GM18520 (cell line): ENCODE measurements at regions not wholly inside any gene's neighbourhood (a gene's known extent, or its start where the extent isn't known, plus 50 kb on each side); places are given as distances from the start of the nearest gene placed in this dataset.
"Not testable (repeated sequence)": the region's sequence is repeated elsewhere in the genome, so short reads cannot be mapped to it uniquely, and the experiment has no call there.

ENCODE experiments used
- ATAC-seq: cut with Tn5 transposase; IDR thresholded peaks from one replicate; pipeline ENCODE4 v1.9.1; 2021; ENCODE audit not compliant: unreplicated experiment

DNA sequence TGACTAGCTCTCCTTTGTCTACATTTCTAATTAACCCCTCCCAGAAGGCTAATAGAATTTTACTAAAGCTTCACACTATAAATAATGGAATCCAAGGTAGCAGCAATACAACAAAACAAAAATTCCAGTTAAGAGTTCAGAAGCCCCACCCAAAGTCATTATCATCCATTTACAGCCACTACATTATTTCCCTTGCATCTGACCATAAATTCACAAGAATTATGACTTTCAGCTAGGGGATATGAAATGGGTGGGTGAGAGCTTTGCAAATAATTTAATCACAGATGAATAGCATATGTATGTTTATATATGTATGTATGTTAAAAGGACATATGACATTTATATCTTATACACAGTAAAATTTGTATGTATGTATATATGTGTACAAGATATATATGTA lies 65.3 kb upstream of the PTGDR start:
- no peak for ATAC-seq

DNA sequence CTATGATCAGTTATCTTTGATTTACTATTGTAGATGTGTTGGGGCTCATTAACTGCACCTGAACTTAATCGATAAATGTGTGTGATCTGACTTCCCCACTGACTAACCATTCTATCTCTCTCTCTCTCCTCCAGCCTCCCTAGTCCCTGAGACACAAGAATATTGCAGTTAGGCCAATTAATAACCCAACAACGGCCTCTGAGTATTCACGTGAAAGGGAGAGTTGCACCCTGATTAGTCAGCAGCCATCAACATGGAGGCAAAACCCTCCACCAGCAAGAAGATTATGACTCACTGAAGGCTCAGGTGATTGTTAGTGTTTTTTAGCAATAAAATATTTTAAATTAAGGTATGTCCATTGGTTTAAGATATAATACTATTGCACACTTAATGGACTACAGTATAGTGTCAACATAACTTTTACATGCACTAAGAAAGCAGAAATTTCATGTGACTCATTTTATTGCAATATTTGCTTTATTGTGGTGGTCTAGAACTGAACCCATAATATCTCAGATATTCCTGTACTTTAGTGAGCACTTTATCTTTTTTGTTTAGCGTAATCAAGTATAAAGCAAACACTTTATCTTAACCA lies 77.1 kb upstream of the PTGDR start:
- ATAC-seq: no peak

DNA sequence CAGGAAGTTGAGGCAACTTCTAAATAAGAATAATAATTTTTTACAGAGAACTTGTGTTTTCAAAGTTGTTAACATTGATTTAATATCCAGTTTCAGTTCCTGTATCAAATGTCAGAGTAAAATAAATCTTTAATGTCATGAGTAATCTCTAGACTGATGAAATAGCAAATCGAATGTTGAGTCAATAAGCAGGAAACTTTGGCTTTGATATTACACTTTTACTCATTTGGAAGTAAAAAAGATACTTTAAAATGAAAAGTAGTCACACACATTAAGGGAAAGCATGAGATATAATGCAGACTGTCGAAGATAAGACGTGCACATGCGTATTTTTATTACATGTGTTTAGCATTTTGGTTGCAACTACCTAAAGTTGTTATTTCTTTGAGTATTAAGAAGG lies 78.2 kb upstream of the PTGDR start:
- no peak for ATAC-seq

DNA sequence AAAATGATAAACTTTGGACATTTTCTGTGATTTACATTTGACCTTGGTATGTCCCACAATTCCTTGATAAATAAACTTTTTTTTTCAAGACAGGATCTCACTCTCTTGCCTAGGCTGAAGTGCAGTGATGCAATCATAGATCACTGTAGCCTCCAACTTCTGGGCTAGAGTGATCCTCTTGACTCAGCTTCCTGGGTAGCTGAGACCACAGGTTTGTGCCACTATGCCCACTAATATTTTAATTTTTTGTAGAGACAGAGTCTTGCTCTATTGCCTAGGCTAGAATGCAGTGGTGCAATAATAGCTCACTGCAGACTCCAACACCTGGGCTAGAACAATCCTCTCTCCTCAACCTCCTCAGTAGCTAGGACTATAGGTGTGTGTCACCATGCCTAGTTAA lies 79.1 kb upstream of the PTGDR start:
- no peak for ATAC-seq

DNA sequence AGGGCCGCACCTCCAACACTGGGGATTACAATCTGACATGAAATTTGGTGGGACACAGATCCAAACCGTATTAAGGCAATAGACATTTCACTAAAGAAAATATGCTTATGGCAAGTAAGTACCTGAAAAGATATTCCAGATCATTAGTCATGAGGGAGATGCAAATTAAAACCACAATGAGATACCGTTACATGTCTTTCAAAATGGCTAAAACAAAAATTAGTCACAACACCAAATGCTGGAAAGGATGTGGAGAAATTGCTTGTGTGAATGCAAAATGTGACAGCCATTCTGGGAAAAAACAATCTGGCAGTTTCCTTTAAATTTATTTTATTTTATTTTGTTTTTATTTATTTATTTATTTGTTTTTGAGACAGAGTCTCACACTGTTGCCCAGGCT lies 82.3 kb upstream of the PTGDR start:
- no peak for ATAC-seq

DNA sequence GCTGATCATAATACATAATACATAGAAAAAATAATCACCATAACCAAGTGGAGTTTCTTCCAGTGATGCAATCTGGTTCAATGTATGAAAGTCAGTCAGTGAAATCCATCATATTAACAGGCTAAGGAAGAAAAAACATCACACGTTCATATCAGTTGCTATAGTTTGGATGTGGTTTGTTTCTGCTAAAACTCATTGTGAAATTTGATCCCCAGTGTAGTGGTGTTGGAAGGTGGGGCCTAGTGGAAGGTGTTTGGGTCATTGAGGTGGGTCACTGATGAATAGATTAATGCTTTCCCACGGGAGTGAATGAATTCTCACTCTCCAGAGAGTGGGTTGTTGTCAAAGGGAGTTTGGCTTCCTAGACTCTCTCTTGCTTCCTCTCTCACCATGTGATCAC lies 84.6 kb upstream of the PTGDR start:
- no peak for ATAC-seq

DNA sequence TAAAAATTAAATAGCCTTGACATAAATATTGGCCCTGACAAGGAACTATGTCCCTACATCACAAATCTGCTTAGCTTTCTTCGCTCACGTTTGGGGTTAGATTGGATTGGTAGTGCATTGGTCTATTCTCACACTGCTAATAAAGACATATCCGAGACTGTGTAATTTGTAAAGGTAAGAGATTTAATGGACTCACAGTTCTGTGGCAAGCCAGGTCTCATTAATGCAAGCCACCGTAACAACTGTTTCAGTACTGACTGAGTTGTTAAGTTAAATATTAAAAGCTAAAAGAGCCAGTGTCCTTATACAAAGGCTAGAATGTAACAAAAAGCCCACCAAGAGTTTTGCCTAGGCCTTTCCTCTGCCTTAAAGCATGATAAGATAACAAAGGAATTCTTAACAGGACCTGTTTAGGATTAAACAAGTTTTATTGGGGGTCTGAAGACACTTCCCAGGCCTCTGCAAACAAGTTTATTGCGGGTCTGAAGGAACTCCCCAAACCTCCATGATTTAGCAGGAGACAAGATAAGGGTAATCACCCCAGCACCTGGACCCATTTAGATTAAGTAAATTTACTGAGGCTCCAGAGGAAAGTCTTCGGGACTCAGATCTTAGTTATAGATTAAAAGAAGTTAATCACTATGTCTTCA lies 88.2 kb upstream of the PTGDR start:
- ATAC-seq: no peak

DNA sequence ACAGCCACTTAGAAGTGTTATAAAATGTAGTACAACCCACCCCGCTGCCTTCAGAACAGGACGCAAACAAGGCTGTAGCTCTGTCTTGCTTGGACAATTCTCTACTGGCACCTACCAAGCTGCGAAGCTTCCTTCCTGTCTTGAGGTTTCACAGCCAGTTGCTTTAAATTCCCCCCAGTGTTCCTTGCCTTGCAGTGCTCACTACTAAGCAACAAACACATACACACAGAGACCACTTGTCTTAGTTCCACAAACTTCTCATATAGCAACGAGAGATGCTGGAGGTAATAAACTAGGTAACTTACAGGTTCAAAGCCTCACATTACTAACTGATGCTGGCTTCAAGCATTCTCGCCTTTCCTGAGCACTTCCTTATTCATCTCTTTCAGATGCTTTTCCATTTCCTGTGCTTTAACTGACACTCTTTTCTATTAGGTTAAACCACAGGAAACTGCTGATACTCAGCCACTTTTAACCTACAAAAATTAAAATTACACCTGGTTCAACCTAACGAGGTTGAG lies 91.5 kb upstream of the PTGDR start:
- ATAC-seq: peak; percentile 66

DNA sequence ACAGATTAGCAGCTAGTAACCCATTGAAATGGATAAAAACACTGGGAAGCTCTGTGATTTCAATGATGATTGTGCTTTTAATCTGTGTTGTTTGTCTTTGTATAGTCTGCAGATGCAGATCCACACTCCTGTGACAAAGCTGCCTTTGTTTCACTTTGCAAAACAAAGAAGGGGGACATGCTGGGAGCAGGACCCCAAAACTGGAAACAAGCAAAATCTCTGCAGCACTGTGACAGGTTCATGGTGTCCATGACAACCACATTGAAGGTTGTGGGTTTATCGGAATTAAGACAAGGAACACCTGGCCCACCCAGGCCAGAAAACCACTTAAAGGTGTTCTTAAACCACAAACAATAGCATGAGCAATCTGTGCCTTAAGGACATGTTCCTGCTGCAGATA lies 95.6 kb upstream of the PTGDR start:
- not testable (repeated sequence) for ATAC-seq

DNA sequence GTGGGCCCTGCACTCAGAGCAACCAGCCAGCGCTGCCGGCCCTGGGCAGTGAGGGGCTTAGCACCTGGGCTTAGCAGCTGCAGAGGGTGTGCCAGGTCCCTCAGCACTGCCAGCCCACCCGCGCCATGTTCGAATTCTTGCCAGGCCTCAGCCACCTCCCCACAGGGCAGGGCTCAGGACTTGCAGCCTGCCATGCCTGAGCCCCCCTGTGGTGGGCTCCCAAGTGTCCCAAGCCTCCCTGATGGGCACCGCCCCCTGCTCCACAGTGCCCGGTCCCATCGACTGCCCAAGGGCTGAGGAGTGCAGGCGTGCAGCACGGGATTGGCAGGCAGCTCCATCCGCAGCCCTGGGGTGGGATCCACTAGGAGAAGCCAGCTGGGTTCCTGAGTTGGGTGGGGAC lies 98.0 kb upstream of the NID2 start:
- ATAC-seq: no peak

DNA sequence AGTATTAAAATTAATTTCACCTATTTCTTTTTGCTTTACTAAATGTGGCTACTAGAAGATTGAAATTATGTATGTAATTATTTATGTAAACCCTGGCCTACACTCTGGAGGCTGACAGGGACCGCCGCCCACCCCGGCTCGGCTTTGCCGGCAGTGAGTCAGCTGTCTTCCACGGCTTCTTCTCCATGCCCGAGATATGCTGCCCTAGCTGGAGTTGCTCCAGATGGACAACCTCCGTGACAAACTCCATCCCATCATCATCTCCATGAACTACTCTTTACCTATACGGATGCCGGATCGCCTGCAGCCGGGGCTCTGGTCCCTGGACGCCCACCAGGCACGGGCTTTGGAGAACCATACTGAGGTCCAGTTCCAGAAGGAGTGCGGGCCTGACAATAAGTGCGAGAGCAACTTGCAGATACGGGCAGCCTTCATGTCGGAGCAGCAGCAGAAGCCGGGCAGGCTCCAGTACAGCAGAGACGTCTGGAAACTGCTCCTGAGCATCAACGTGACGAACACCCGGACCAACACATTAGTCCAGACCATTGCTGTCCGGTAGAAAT lies 86.9 kb upstream of the NID2 start:
- ATAC-seq: no peak

DNA sequence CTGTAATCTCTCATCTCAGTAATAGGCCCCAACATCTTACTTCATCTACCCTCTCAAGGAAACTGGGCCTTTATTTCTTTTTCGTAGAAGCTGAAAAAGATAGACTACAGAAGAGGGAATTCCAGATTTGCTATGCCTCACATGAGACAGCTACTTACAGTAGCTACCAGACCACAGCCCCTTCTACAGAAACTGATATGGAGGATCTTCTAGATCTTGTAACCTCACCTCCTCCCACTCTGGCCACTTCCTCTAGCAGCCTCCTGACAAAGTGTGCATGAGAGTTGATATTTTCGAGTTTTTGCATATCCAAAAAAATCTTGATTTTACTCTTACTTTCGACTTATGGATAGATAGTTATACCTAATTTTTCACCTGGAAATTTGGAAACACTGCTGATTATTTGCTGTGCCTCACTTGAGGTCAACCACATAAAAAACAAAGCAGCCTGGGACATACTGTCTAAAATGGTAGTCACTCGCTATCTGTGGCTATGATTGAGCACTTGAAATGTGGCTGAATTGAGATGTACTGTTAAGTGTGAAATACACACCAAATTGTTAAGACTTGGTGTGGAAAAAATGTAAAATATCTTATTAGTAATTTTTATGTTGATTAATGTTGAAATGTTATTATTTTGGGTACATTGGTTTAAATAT lies 86.3 kb upstream of the NID2 start:
- ATAC-seq: no peak

DNA sequence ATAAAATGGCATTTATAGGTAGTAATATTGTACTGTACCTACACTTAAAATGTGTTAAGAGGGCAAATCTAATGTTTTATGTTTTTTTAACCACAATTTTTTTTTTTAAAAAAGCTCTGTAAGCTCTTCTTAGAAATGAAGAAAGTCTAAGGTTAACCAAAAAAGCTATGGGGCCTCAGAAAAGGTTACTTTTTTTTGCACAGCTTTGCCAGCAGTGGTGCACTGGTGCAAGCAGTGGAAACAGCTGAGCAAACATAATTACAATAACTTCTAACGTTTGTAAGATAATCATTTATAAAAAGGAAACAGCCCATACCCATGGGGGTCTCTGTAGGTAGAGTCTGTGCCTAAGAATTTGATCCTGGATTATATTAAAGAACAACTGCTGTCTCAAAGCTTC lies 85.1 kb upstream of the NID2 start:
- no peak for ATAC-seq

DNA sequence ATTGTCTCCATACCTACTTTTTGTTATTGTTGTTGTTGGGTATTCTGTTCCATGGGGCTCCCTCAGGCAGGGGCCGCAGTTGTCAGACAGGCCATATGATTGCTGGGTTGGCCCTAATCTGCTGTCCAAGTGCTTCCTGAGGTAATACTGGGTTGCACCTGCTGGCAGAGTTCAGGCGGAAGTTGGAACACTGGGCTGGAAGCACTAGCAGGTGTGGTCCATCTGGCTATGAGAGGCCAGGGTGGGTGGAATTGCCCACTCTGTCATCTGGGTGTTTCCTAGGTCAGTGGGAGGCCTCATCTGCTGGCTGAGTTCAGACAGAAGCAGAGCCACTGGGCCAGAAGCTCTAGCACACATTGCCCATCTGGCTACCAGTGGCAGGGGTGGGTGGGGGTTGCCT lies 81.3 kb upstream of the NID2 start:
- ATAC-seq: no peak

DNA sequence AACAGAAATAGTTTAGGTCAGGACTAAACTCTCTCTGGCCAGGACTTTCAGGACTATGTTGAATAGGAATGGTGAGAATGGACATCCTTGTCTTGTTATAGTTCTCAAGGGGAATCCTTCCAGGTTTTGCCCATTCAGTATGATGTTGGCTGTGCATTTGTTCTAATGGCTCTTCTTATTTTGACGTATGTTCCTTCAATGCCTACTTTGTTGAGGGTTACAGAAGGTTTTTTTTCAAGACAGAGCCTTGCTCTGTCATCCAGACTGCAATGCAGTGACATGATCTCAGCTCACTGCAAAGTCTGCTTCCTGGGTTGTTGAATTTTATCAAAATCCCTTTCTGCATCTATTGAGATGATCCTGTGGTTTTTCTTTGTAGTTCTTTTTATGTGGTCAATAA lies 79.5 kb upstream of the NID2 start:
- ATAC-seq: no peak

DNA sequence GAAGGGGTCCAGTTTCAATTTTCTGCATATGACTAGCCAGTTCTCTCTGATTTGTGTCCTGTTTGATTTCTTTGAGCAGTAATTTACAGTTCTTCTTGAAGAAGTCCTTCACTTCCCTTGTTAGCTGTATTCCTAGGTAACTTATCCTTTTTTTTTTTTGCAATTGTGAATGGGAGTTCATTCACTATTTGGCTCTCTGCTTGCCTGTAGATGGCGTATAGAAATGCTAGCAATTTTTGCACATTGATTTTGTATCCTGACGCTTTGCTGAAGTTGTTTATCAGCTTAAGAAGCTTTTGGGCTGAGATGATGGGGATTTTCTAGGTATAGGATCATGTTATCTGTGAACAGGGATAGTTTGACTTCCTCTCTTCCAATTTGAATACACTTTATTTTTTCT lies 77.6 kb upstream of the NID2 start:
- ATAC-seq: no peak

DNA sequence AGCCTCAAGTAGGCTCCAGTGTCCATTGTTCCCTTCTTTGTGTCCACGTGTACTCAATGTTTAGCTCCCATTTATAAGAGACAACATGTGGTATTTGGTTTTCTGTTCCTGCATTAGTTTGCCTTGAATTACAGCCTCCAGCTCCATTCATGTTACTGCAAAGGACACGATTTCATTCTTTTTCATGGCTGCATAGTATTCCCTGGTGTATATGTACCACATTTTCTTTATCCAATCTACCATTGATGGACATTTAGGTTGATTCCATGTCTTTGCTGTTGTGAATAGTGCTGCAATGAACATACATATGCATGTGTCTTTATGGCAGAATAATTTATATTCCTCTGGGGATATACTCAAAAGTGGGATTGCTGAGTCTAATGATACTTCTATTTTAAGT lies 75.2 kb upstream of the NID2 start:
- not testable (repeated sequence) for ATAC-seq

DNA sequence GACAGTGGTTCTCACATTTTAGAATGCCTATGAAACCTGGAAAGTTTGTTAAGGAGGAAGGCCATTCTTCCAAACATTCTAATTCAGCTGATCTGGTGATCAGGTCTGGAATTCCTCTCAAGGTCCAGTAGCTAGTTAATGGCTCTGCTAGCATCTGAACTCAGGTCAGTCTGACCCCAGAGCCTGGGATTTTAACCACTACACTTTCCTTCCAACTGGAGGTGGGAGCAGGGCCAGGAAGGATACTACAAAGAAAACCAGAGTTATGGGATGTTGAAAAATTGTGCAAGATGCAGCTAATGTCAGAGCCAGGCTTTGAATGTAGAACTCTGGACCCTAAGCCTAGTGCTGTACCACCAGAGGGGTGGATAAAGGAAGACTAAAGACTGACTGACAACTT lies 73.6 kb upstream of the NID2 start:
- no peak for ATAC-seq

DNA sequence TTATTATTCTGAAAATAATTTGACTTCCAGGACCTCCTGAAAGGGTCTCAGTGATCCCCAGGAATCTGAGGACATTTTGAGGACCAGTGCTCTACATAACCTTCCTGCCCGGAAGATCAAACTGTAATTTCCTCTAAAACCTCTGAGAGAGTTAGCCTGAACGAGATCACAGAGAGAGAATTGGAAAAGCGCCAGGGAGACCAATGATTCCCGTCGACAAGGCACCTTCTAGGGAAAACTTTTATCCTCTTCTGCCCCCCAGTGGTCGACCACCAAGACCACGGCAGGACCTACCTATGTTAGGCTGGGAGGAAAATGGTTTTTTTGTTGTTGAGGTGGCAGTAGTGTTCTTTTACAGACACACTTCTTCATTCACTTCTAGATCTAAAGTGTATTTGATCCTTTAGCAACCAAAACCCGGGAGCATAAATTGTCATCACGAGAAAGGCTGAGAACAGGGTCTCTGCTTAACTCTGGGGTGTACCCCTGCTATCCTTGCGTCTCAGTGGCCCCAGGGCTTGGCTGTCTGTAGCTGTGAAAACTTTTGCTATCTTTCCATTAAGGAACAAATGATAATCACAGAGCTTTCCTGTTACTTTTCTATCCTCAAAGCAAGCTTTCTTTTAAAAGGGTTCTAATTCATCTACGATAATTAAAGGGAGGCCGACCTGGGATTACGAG lies 62.9 kb upstream of the NID2 start:
- ATAC-seq: no peak

DNA sequence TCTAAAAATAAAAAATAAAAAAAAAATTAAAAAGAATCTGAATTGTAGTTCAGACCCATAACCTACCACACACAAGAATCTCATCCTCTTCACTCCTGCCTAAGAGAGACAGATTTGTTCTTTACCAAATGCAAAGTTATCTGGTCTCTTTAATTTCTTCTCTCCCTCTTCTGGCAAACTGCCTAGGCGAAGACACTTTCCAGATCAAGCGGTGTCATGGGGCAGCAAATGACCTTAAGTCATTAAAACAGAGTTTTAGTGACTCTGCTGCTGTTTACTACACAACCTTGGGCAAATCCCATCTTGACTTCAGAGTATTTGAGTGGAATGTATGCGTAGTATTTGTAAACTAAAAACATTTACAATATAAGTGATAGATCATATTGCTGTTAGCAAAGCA lies 60.9 kb upstream of the NID2 start:
- ATAC-seq: no peak

DNA sequence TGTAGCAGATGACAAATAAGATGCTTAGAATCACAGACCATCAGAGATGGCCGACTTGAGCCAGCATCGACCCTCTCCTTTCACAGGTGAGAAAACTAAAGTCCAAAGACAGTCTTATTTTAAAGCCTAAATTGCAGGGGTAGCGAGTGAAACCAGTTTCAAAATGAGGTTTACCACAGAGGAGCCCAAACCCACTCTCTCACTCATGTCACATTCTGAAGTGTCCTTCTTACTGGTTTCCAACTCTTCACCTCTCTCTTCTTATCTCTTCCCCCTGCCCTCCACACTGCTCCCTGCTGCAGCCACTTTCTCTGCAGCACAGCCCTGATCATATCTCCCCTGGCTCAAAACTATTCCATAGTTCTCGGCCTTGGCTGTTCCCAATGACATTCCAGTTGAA lies 57.0 kb upstream of the NID2 start:
- ATAC-seq: no peak
